Endothelial cell of umbilical vein (primary cell): ENCODE measurements at regions not wholly inside any gene's neighbourhood (a gene's known extent, or its start where the extent isn't known, plus 50 kb on each side); places are given as distances from the start of the nearest gene placed in this dataset.

Experiments
- BruUV-seq: library from RNA; stranded (reverse); fragments of 400-500 nt; replicated peaks from 2 replicates; lab custom pipeline; 2021; lab: Mats Ljungman, UMichigan
- CTCF ChIA-PET: fragments of 300-600, 350-600 bp; sonication (Branson Sonifier 250); formaldehyde crosslinking; loops from one replicate; lab custom pipeline; 2021; ENCODE audit warnings: antibody characterized with exemption, inconsistent platforms; lab: Charles Lee
- POLR2A ChIA-PET: fragments of 300-600, 350-600 bp; sonication (Branson Sonifier 250); formaldehyde crosslinking; loops from one replicate; lab custom pipeline; 2021; ENCODE audit warnings: antibody characterized with exemption, inconsistent platforms; lab: Charles Lee
- DNase-seq: peaks from one replicate; pipeline ENCODE4 v3.0.0-alpha.2; 2011; ENCODE audit warnings: low read depth, low spot score
- FAIRE-seq: peaks from 2 replicates; lab custom pipeline; 2011; peaks lifted over from hg19 to GRCh38; lab: Jason Lieb, UNC
- H2AFZ ChIP-seq: 2 replicates; pipeline ENCODE4 v1.6.0; 2012; ENCODE audit warnings: low read depth, low read length, control low read depth, inconsistent platforms
- H3K27ac ChIP-seq: 2 replicates; pipeline ENCODE4 v1.5.1; 2011; ENCODE audit warnings: low read depth, mild to moderate bottlenecking, control low read depth, low read length, moderate library complexity; ENCODE audit not compliant: insufficient read depth
- H3K27me3 ChIP-seq, 2 experiments: 2 replicates each; pipeline versions ENCODE4 v1.6.0 to v1.6.1; 2011; ENCODE audit warnings: low read length in 2 of 2, mixed read lengths in 1 of 2; ENCODE audit not compliant: control insufficient read depth in 2 of 2, insufficient read depth in 2 of 2
- H3K36me3 ChIP-seq, 2 experiments: 2 replicates in 1 of 2; 3 replicates in 1 of 2; pipeline ENCODE4 v1.5.1; 2011; ENCODE audit warnings: low read length in 2 of 2, mild to moderate bottlenecking in 1 of 2, moderate library complexity in 1 of 2; ENCODE audit not compliant: control insufficient read depth in 2 of 2, insufficient read depth in 2 of 2; ENCODE audit errors: extremely low read depth in 1 of 2
- H3K4me1 ChIP-seq: 3 replicates; pipeline ENCODE4 v1.5.1; 2011; ENCODE audit warnings: mild to moderate bottlenecking, low read length; ENCODE audit not compliant: control insufficient read depth, insufficient read depth; ENCODE audit errors: extremely low read depth
- H3K4me2 ChIP-seq: 2 replicates; pipeline ENCODE4 v1.6.1; 2011; ENCODE audit warnings: low read length, control low read depth, mixed read lengths; ENCODE audit not compliant: insufficient read depth
- H3K4me3 ChIP-seq, 3 experiments: fragments of 200-600 bp in 1 of 3; sonication (generic), shearing (Covaris generic) in 1 of 3; replicated peaks in 1 of 3; 2 replicates each; pipeline ENCODE4 v1.5.1; 2011 to 2016; ENCODE audit warnings: control low read depth in 3 of 3, low read length in 3 of 3, mild to moderate bottlenecking in 2 of 3, inconsistent platforms in 1 of 3, low read depth in 1 of 3, moderate library complexity in 1 of 3; ENCODE audit not compliant: insufficient read depth in 1 of 3
- H3K79me2 ChIP-seq: 2 replicates; pipeline ENCODE4 v1.6.0; 2012; ENCODE audit warnings: low read length, inconsistent platforms; ENCODE audit not compliant: control insufficient read depth, insufficient read depth
- H3K9ac ChIP-seq: replicated peaks from 2 replicates; pipeline ENCODE3; 2011; ENCODE audit warnings: low read length, control low read depth; ENCODE audit not compliant: insufficient read depth; ENCODE audit errors: extremely low read depth
- H3K9me1 ChIP-seq: replicated peaks from 3 replicates; pipeline ENCODE4 v1.6.0; 2011; ENCODE audit warnings: mild to moderate bottlenecking, low read length; ENCODE audit not compliant: control insufficient read depth, insufficient read depth; ENCODE audit errors: extremely low read depth
- H3K9me3 ChIP-seq: replicated peaks from 2 replicates; pipeline ENCODE4 v1.5.1; 2012; ENCODE audit warnings: low read length, inconsistent platforms; ENCODE audit not compliant: control insufficient read depth, insufficient read depth
- H4K20me1 ChIP-seq: replicated peaks from 2 replicates; pipeline ENCODE3; 2011; ENCODE audit warnings: mild to moderate bottlenecking, low read length; ENCODE audit not compliant: control insufficient read depth, insufficient read depth; ENCODE audit errors: extremely low read depth
- CTCF ChIP-seq, 2 donors: IDR thresholded peaks; 1 replicate in 1 of 2; 2 replicates in 1 of 2; pipeline ENCODE4 v1.5.1; 2011; ENCODE audit warnings: low read length in 2 of 2, mild to moderate bottlenecking in 2 of 2, moderate library complexity in 2 of 2, control low read depth in 1 of 2, inconsistent platforms in 1 of 2, low read depth in 1 of 2; ENCODE audit not compliant: insufficient read depth in 1 of 2; ENCODE audit errors: extremely low read depth in 1 of 2
- EZH2 ChIP-seq: IDR thresholded peaks from 2 replicates; pipeline ENCODE4 v1.6.1; 2012; ENCODE audit warnings: borderline replicate concordance, low read depth, mild to moderate bottlenecking, moderate library complexity, low read length, inconsistent platforms; ENCODE audit not compliant: severe bottlenecking
- FOS ChIP-seq: IDR thresholded peaks from 2 replicates; pipeline ENCODE4 v1.6.1; 2011; ENCODE audit warnings: mild to moderate bottlenecking, low read length, moderate library complexity, borderline replicate concordance; ENCODE audit not compliant: insufficient read depth
- GATA2 ChIP-seq: IDR thresholded peaks from 2 replicates; pipeline ENCODE4 v1.7.0; 2011; ENCODE audit warnings: low read depth, mild to moderate bottlenecking, moderate library complexity, mixed read lengths, low read length; ENCODE audit not compliant: insufficient read length, insufficient read depth
- JUN ChIP-seq: IDR thresholded peaks from 2 replicates; pipeline ENCODE4 v1.6.1; 2011; ENCODE audit warnings: borderline replicate concordance, low read depth; ENCODE audit not compliant: insufficient read length, insufficient read depth
- MAX ChIP-seq: IDR thresholded peaks from 2 replicates; pipeline ENCODE4 v1.6.1; 2011; ENCODE audit not compliant: insufficient read depth, insufficient read length
- MYC ChIP-seq: IDR thresholded peaks from one replicate; pipeline ENCODE4 v1.6.1; 2011; ENCODE audit warnings: mild to moderate bottlenecking, low read depth, low read length
- POLR2A ChIP-seq: IDR thresholded peaks from 2 replicates; pipeline ENCODE4 v1.6.1; 2012; ENCODE audit warnings: low read depth, mild to moderate bottlenecking, control low read depth, low read length
- POLR2AphosphoS5 ChIP-seq: IDR thresholded peaks from 2 replicates; pipeline ENCODE4 v1.6.1; 2012; ENCODE audit warnings: low read depth, mild to moderate bottlenecking, control low read depth, low read length, moderate library complexity; ENCODE audit not compliant: insufficient read depth
- dilution Hi-C: fragments of 300-500 bp; cut with MboI; formaldehyde crosslinking; loops from one replicate; pipeline ENCODE4 v1.15.0; 2019; ENCODE audit warnings: low sequenced_read_pairs; ENCODE audit not compliant: extremely low pct_ligation_motif_present
- intact Hi-C: fragments of 100-400 bp; cut with micrococcal nuclease; formaldehyde crosslinking; loops from one replicate; pipeline ENCODE4 v1.10.0; 2022

GRCh38 chr3:106242781-106243180 is 374.0 kb upstream of the CBLB start:
- no peak overlapping the region for H2AFZ ChIP-seq
- H3K4me2 ChIP-seq: no peak overlapping the region
- no peaks in the 10 kb centered on the region for H3K4me1 ChIP-seq
- no TSS peak for BruUV-seq
- H3K9ac ChIP-seq: no peak overlapping the region
- dilution Hi-C loops: no loop called here
- ChIA-PET CTCF (interaction anchor here (0.9 kb wide), 1 partner anchor 15 kb away, joined by 3 read pairs; no protein-coding TSS in a partner anchor), POLR2A (no interaction called here)
- FAIRE-seq (no peak), DNase-seq (no peak)
- H3K36me3 ChIP-seq: no peaks in the 10 kb centered on the region
- no peaks in the 10 kb centered on the region for H4K20me1 ChIP-seq
- H3K79me2 ChIP-seq: no peaks in the 10 kb centered on the region
- no peaks in the 10 kb centered on the region for H3K9me1 ChIP-seq
- no peak overlapping the region for H3K27ac ChIP-seq
- no peaks in the 10 kb centered on the region for H3K9me3 ChIP-seq
- H3K27me3 ChIP-seq: no peaks in the 10 kb centered on the region
- no peak overlapping the region for H3K4me3 ChIP-seq
- no peak for TF ChIP-seq CTCF (IDR thresholded peaks at IDR 0.05; ENCODE audit: extremely low read depth in 1 of 2, insufficient read depth in 1 of 2, low read depth in 1 of 2, low read length in 2 of 2)
- no peak for TF ChIP-seq GATA2
- no peak for TF ChIP-seq POLR2AphosphoS5
- TF ChIP-seq MAX: no peak
- TF ChIP-seq FOS: no peak
- no peak for TF ChIP-seq JUN
- no peak for TF ChIP-seq MYC
- TF ChIP-seq POLR2A: no peak
- TF ChIP-seq EZH2: no peak
- intact Hi-C loops: no loop called here
